A549 (cell line): ENCODE measurements at regions not wholly inside any gene's neighbourhood (a gene's known extent, or its start where the extent isn't known, plus 50 kb on each side); places are given as distances from the start of the nearest gene placed in this dataset.

Experiments
- ATAC-seq, 2 experiments: fragments of 200-7000 bp in 1 of 2; fragments of >200 bp in 1 of 2; cut with Nextera tagmentation in 1 of 2; cut with Tn5 transposase in 1 of 2; 3 replicates each; pipeline versions ENCODE4 v1.8.0 to v1.9.1; 2018 to 2020; ENCODE audit warnings: mild to moderate bottlenecking in 1 of 2, moderate library complexity in 1 of 2
- CTCF ChIA-PET: fragments of 300-600 bp; sonication (Branson Sonifier 250); formaldehyde crosslinking; extraction: SDS; loops from one replicate; lab custom pipeline; 2021; ENCODE audit warnings: antibody characterized with exemption, inconsistent platforms; lab: Yijun Ruan, JAX
- POLR2A ChIA-PET: fragments of 350-600 bp; formaldehyde crosslinking; extraction: SDS; loops from one replicate; lab custom pipeline; 2021; ENCODE audit warnings: antibody characterized with exemption, inconsistent platforms; lab: Yijun Ruan, JAX
- DNase-seq, 2 experiments: peaks; one replicate each; pipeline versions ENCODE4 v3.0.0 to v3.0.0-alpha.2; 2011 to 2016; ENCODE audit warnings: low read depth in 1 of 2, low spot score in 1 of 2
- FAIRE-seq: peaks from 2 replicates; lab custom pipeline; 2011; peaks lifted over from hg19 to GRCh38; lab: Jason Lieb, UNC
- H3K27ac ChIP-seq, 2 experiments: fragments of >200 bp; sonication (Bioruptor Twin); formaldehyde crosslinking; 3 replicates each; pipeline ENCODE4 v1.5.1; 2016 to 2017
- H3K4me1 ChIP-seq: fragments of >200 bp; sonication (Bioruptor Twin); formaldehyde crosslinking; 3 replicates; pipeline ENCODE4 v1.6.1; 2016
- H3K4me2 ChIP-seq: fragments of >200 bp; sonication (Bioruptor Twin); formaldehyde crosslinking; 3 replicates; pipeline ENCODE4 v1.6.1; 2016
- H3K4me3 ChIP-seq: fragments of >200 bp; sonication (Bioruptor Twin); formaldehyde crosslinking; 3 replicates; pipeline ENCODE4 v1.5.1; 2016
- H3K9me3 ChIP-seq: fragments of >200 bp; sonication (Bioruptor Twin); formaldehyde crosslinking; 3 replicates; pipeline ENCODE4 v1.6.1; 2016
- BCL3 ChIP-seq: fragments of >200 bp; sonication (Bioruptor Twin); formaldehyde crosslinking; IDR thresholded peaks from 3 replicates; pipeline ENCODE4 v1.6.1; 2016
- BHLHE40 ChIP-seq: IDR thresholded peaks from 2 replicates; pipeline ENCODE4 v1.6.1; 2012; ENCODE audit warnings: low read depth, low read length, inconsistent platforms
- CBX2 ChIP-seq: fragments of 200-600 bp; sonication (generic); IDR thresholded peaks from 2 replicates; pipeline ENCODE4 v1.6.1; 2016; ENCODE audit warnings: low read depth, mild to moderate bottlenecking, borderline replicate concordance
- CEBPB ChIP-seq, 2 experiments: fragments of >200 bp in 1 of 2; sonication (Bioruptor Twin) in 1 of 2; formaldehyde crosslinking in 1 of 2; IDR thresholded peaks; 2 replicates each; pipeline ENCODE4 v1.6.1; 2012 to 2016
- CHD4 ChIP-seq: fragments of 200-600 bp; sonication (generic); IDR thresholded peaks from 2 replicates; pipeline ENCODE4 v1.6.1; 2016; ENCODE audit warnings: antibody characterized with exemption, mild to moderate bottlenecking, borderline replicate concordance
- EHF ChIP-seq: fragments of 250-450 bp; sonication (Bioruptor Pico); IDR thresholded peaks from 2 replicates; pipeline ENCODE4 v1.5.0; 2020; ENCODE audit warnings: mild to moderate bottlenecking
- EP300 ChIP-seq, 2 experiments: fragments of >200 bp; sonication (Bioruptor Twin); formaldehyde crosslinking; IDR thresholded peaks; 2 replicates in 1 of 2; 3 replicates in 1 of 2; pipeline ENCODE4 v1.6.1; 2016 to 2017
- FOSB ChIP-seq: fragments of 250-450 bp; sonication (Bioruptor Pico); IDR thresholded peaks from 2 replicates; pipeline ENCODE4 v1.5.0; 2020; ENCODE audit warnings: mild to moderate bottlenecking, moderate library complexity
- HDAC2 ChIP-seq: fragments of 200-600 bp; sonication (generic); IDR thresholded peaks from 2 replicates; pipeline ENCODE4 v1.6.1; 2016
- HOXA7 ChIP-seq: fragments of 250-450 bp; sonication (Bioruptor Pico); IDR thresholded peaks from 2 replicates; pipeline ENCODE4 v1.5.0; 2020; ENCODE audit warnings: mild to moderate bottlenecking, moderate library complexity
- HOXB13 ChIP-seq: fragments of 250-450 bp; sonication (Bioruptor Pico); IDR thresholded peaks from 2 replicates; pipeline ENCODE4 v1.5.0; 2020; ENCODE audit warnings: low read depth, mild to moderate bottlenecking, moderate library complexity
- JUN ChIP-seq, 2 experiments: fragments of >200 bp; sonication (Bioruptor Twin); formaldehyde crosslinking; IDR thresholded peaks; 2 replicates in 1 of 2; 3 replicates in 1 of 2; pipeline ENCODE4 v1.6.1; 2016 to 2017
- JUNB ChIP-seq: fragments of >200 bp; sonication (Bioruptor Twin); formaldehyde crosslinking; IDR thresholded peaks from 2 replicates; pipeline ENCODE4 v1.6.1; 2016
- KDM5A ChIP-seq: fragments of 200-600 bp; sonication (generic); IDR thresholded peaks from 2 replicates; pipeline ENCODE4 v1.6.1; 2016; ENCODE audit warnings: antibody characterized with exemption, mild to moderate bottlenecking
- MYC ChIP-seq: IDR thresholded peaks from 2 replicates; pipeline ENCODE4 v1.6.1; 2012; ENCODE audit warnings: mild to moderate bottlenecking, inconsistent platforms, low read length, improper control_type of control experiment, borderline replicate concordance
- NFE2L2 ChIP-seq: fragments of 150-350 bp; conservative IDR thresholded peaks from 2 replicates; pipeline ENCODE4 v1.6.1; 2014; ENCODE audit warnings: low read length
- NR3C1 ChIP-seq: fragments of >200 bp; sonication (Bioruptor Twin); formaldehyde crosslinking; IDR thresholded peaks from 3 replicates; pipeline ENCODE4 v1.6.1; 2017
- PHF8 ChIP-seq: fragments of 200-600 bp; sonication (generic); IDR thresholded peaks from 2 replicates; pipeline ENCODE4 v1.6.1; 2016; ENCODE audit warnings: low read depth, mild to moderate bottlenecking, antibody characterized with exemption, moderate library complexity, borderline replicate concordance
- POLR2AphosphoS2 ChIP-seq: conservative IDR thresholded peaks from 2 replicates; pipeline ENCODE4 v1.6.1; 2012; ENCODE audit warnings: low read length, improper control_type of control experiment, inconsistent platforms
- RARB ChIP-seq: fragments of 250-450 bp; sonication (Bioruptor Pico); IDR thresholded peaks from 2 replicates; pipeline ENCODE4 v1.8.0; 2021; ENCODE audit warnings: mild to moderate bottlenecking, moderate library complexity
- RCOR1 ChIP-seq: fragments of 150-350 bp; IDR thresholded peaks from 2 replicates; pipeline ENCODE4 v1.6.1; 2014; ENCODE audit warnings: antibody characterized with exemption, low read length, low read depth
- SMC3 ChIP-seq: fragments of >200 bp; sonication (Bioruptor Twin); formaldehyde crosslinking; IDR thresholded peaks from 3 replicates; pipeline ENCODE4 v1.6.1; 2018; ENCODE audit warnings: inconsistent platforms
- SREBF2 ChIP-seq: fragments of 450-650 bp; IDR thresholded peaks from 2 replicates; pipeline ENCODE4 v1.6.1; 2014; ENCODE audit warnings: mild to moderate bottlenecking, moderate library complexity
- TFCP2L1 ChIP-seq: fragments of 250-450 bp; sonication (Bioruptor Pico); IDR thresholded peaks from 2 replicates; pipeline ENCODE4 v1.5.0; 2021; ENCODE audit warnings: mild to moderate bottlenecking
- TP53 ChIP-seq: fragments of 250-450 bp; sonication (Bioruptor Pico); IDR thresholded peaks from 2 replicates; pipeline ENCODE4 v1.5.0; 2021; ENCODE audit warnings: mild to moderate bottlenecking, moderate library complexity
- ZFP36 ChIP-seq: fragments of 450-650 bp; IDR thresholded peaks from 2 replicates; pipeline ENCODE4 v1.6.1; 2014; ENCODE audit warnings: borderline replicate concordance; ENCODE audit not compliant: partially characterized antibody
- ZNF302 ChIP-seq: fragments of 250-450 bp; sonication (Bioruptor Pico); IDR thresholded peaks from 2 replicates; pipeline ENCODE4 v1.9.0; 2021; ENCODE audit warnings: inconsistent platforms, mild to moderate bottlenecking, moderate library complexity
- ZSCAN20 ChIP-seq: fragments of 250-450 bp; sonication (Bioruptor Pico); IDR thresholded peaks from 2 replicates; pipeline ENCODE4 v1.8.0; 2022; ENCODE audit warnings: mild to moderate bottlenecking, moderate library complexity
- WGBS: methylation state at CpG from one replicate; pipeline ENCODE4 v1.1.6; 2017; ENCODE audit errors: missing lambda C conversion rate; 5-methylcytosine and 5-hydroxymethylcytosine counted together
- TF ChIP-seq, protein P1 (sequence below): fragments of 450-650 bp; IDR thresholded peaks from 2 replicates; pipeline ENCODE4 v1.6.1; 2014; ENCODE audit warnings: antibody characterized with exemption
- TF ChIP-seq, protein P2 (sequence below): fragments of >200 bp; sonication (Bioruptor Twin); formaldehyde crosslinking; IDR thresholded peaks from 2 replicates; pipeline ENCODE4 v1.6.1; 2016

DNA sequence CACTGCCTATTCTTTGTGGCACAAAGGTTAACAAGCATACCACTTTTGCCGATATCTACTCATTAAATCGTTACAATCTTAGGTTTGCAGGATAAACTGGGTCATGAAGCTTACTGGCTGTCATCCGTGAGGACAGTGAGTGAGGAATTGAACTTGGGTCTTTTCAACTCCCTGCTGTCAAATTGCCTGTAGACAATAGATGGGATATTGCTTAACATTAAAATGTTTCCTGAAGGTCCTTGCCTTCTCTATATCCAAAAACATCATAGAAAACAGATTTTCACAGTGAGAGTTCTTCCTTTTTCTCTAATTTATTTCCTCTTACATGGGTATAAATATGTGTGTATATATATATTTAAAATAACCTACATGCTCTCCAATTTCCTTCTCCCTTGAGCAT lies 257.8 kb downstream of the LMO4 start:
- DNase-seq (no peak), ATAC-seq (no peak)
- Histone ChIP-seq H3K27ac (no peak overlapping the region), H3K4me3 (no peak overlapping the region), H3K4me1 (no peaks in the 10 kb centered on the region), H3K4me2 (no peak overlapping the region), H3K9me3 (no peaks in the 10 kb centered on the region)
- TF ChIP-seq ZSCAN20 (CRISPR knock-in tag) (no peak), HOXB13 (CRISPR knock-in tag) (no peak), TP53 (CRISPR knock-in tag) (no peak), CHD4 (no peak), FOSB (CRISPR knock-in tag) (no peak), SMC3 (no peak), MYC (no peak), CBX2 (no peak), KDM5A (no peak), HDAC2 (no peak), RARB (CRISPR knock-in tag) (no peak), BCL3 (no peak), RCOR1 (no peak), ZFP36 (no peak), CEBPB (IDR thresholded peaks at IDR 0.05) (no peak), PHF8 (no peak)
- TF ChIP-seq, protein P1, sequence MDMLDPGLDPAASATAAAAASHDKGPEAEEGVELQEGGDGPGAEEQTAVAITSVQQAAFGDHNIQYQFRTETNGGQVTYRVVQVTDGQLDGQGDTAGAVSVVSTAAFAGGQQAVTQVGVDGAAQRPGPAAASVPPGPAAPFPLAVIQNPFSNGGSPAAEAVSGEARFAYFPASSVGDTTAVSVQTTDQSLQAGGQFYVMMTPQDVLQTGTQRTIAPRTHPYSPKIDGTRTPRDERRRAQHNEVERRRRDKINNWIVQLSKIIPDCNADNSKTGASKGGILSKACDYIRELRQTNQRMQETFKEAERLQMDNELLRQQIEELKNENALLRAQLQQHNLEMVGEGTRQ, result no peak
- TF ChIP-seq, all 56 proteins: peak for 0
- CTCF ChIA-PET, result no interaction called here
- POLR2A ChIA-PET, result no interaction called here
- FAIRE-seq, result no peak
- WGBS, result 86% methylated on average over 3 of the region's 3 CpGs

- TF ChIP-seq RARB (CRISPR knock-in tag) (no peak), SREBF2 (no peak), SMC3 (no peak), ZFP36 (no peak), FOSB (CRISPR knock-in tag) (no peak), NR3C1 (no peak), NFE2L2 (no peak), EHF (CRISPR knock-in tag) (no peak), JUN (IDR thresholded peaks at IDR 0.05) (no peak), BHLHE40 (no peak), ZNF302 (no peak), PHF8 (no peak), KDM5A (no peak), HOXA7 (CRISPR knock-in tag) (no peak), JUNB (no peak), POLR2AphosphoS2 (no peak), TFCP2L1 (no peak), EP300 (IDR thresholded peaks at IDR 0.05) (no peak)
- TF ChIP-seq, protein P2, sequence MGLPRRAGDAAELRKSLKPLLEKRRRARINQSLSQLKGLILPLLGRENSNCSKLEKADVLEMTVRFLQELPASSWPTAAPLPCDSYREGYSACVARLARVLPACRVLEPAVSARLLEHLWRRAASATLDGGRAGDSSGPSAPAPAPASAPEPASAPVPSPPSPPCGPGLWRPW, result no peak
- CTCF ChIA-PET, result no interaction called here
- no peak for FAIRE-seq
- no peak overlapping the region for H3K4me2 ChIP-seq
- DNase-seq, result no peak
- H3K9me3 ChIP-seq, result no peaks in the 10 kb centered on the region
- no peak overlapping the region for H3K4me3 ChIP-seq
- H3K4me1 ChIP-seq, result no peaks in the 10 kb centered on the region
- POLR2A ChIA-PET, result no interaction called here
- H3K27ac ChIP-seq, result no peak overlapping the region
- ATAC-seq, result no peak
- WGBS, result 49% methylated on average over 4 of the region's 4 CpGs
Observed at GRCh38 chr1:87588495-87588894, 259.8 kb downstream of the LMO4 start.
